Dendritic cell treated with granulocyte-macrophage colony-stimulating factor and Interleukin-4, amounts not matched to agents 40 ng/mL and 50 ng/mL, for 4 days (primary cell): ENCODE measurements at regions not wholly inside any gene's neighbourhood (a gene's known extent, or its start where the extent isn't known, plus 50 kb on each side); places are given as distances from the start of the nearest gene placed in this dataset.

Experiments
- H3K27ac Mint-ChIP-seq: one replicate; pipeline ENCODE4 v1.8.0; 2022; ENCODE audit warnings: mild to moderate bottlenecking, mixed read lengths
- H3K27me3 Mint-ChIP-seq: one replicate; pipeline ENCODE4 v1.8.0; 2022; ENCODE audit warnings: mild to moderate bottlenecking, mixed read lengths
- H3K36me3 Mint-ChIP-seq: one replicate; pipeline ENCODE4 v1.8.0; 2022; ENCODE audit warnings: low read depth, mixed read lengths
- H3K4me1 Mint-ChIP-seq: one replicate; pipeline ENCODE4 v1.8.0; 2022; ENCODE audit warnings: low read depth, mixed read lengths
- H3K4me3 Mint-ChIP-seq: one replicate; pipeline ENCODE4 v1.8.0; 2022; ENCODE audit warnings: mild to moderate bottlenecking, moderate library complexity, mixed read lengths
- H3K9me3 Mint-ChIP-seq: one replicate; pipeline ENCODE4 v1.8.0; 2022; ENCODE audit warnings: mixed read lengths
- intact Hi-C: fragments of 100-400 bp; cut with micrococcal nuclease; formaldehyde crosslinking; loops from one replicate; pipeline ENCODE4 v1.15.0; 2022

DNA sequence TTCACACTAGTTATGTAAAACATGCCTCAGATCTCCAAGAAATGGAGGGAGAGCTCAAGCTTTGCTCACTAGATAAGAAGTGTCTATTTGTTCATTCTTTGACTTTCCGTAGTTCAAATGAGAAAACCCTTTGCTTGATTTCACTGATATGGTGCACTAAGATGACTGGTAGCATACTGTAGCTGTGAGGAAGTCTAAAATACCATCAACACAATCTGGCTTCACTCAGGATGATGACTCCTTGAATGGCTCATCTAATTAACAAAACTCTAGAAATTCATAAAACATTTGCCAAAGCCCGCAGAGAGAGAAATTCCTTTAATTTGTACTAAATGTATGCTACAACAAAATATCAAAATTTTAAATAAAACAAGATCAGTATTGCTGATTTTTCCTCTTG, 152.8 kb upstream of the STK17B start:
- no peak overlapping the region for H3K4me3 Mint-ChIP-seq
- no peaks in the 10 kb centered on the region for H3K9me3 Mint-ChIP-seq
- no peaks in the 10 kb centered on the region for H3K4me1 Mint-ChIP-seq
- H3K27ac Mint-ChIP-seq = no peak overlapping the region
- H3K27me3 Mint-ChIP-seq = no peaks in the 10 kb centered on the region
- H3K36me3 Mint-ChIP-seq = no peaks in the 10 kb centered on the region
- intact Hi-C loops = no loop called here

DNA sequence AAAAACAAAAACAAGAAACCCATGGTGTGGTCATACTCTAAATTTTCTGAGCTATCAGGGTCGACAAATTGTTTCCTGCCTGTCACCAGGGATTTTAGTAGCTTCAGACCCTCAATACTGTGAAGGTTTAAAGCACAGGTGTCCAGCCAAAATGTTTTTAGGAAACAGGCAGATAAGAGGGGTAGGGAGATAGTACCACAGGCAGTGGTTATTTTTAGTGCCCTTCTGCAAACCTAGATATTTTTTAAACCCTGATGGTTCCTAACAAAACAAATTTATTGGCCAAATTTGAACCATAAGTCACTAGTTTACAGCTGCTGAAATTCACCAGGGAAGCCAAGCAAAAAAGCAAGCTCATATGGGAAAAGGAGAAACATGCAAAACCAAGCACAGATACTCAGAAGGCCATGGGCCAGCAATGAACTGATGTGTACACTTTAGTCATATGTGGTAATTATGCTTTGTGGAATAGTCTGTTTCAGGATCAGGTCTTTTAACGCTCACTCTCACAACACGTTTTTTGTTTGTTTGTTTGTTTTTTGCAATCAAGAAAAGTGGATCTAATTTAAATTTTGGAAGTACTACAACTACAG, 156.8 kb upstream of the STK17B start:
- Mint-ChIP-seq H3K4me3 (no peak overlapping the region), H3K27ac (no peak overlapping the region), H3K4me1 (peaks cover 11% of the 10 kb centered on the region), H3K36me3 (no peaks in the 10 kb centered on the region), H3K9me3 (no peaks in the 10 kb centered on the region), H3K27me3 (no peaks in the 10 kb centered on the region)
- intact Hi-C loops = no loop called here

DNA sequence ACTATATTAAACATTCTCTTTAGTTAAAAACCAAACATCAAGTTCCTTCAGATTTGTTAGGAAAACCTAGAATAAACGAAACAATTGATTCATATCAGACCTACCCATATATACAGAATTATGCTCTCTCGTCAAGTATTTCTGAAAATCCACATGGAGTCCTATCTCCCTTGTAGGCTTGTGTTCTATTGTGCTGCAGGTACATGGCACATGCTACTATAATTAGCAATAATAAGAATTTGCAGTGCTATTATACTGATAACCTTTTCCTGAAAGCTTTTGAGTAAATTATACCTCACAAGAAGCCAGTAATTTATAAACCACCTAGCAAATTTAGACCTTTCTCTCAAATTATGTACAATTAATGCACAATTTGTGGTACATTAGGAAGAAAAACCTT, 158.6 kb upstream of the STK17B start:
- H3K36me3 Mint-ChIP-seq = no peaks in the 10 kb centered on the region

DNA sequence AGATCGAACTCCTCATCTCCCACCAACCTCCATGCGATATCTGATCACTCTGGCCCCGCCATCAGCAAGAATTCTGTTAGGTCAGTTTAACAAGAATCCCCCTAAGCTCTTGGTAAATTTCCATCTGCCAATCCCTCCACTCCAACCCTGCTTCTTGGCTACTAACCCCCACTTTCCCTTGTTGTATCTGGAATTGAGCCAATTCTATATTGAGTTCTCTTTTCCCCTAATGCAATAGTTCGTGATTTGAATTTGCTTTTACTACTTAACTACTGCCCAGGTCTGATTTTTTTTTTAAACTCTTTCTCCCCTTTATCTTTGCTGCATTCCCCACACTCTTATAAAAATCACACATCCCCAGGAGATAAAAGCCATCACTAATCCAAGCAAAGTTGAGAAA, 159.3 kb upstream of the STK17B start:
- H3K4me1 Mint-ChIP-seq = peaks cover 11% of the 10 kb centered on the region
- H3K27me3 Mint-ChIP-seq = no peaks in the 10 kb centered on the region
- no peaks in the 10 kb centered on the region for H3K36me3 Mint-ChIP-seq
- no peak overlapping the region for H3K4me3 Mint-ChIP-seq
- H3K27ac Mint-ChIP-seq = no peak overlapping the region
- intact Hi-C loops = no loop called here
- no peaks in the 10 kb centered on the region for H3K9me3 Mint-ChIP-seq

More for the DNA sequence above, 158.6 kb upstream of the STK17B start:
- no peaks in the 10 kb centered on the region for H3K9me3 Mint-ChIP-seq
- no peaks in the 10 kb centered on the region for H3K27me3 Mint-ChIP-seq
- no peak overlapping the region for H3K4me3 Mint-ChIP-seq
- intact Hi-C loops = no loop called here
- peaks cover 11% of the 10 kb centered on the region for H3K4me1 Mint-ChIP-seq
- no peak overlapping the region for H3K27ac Mint-ChIP-seq

DNA sequence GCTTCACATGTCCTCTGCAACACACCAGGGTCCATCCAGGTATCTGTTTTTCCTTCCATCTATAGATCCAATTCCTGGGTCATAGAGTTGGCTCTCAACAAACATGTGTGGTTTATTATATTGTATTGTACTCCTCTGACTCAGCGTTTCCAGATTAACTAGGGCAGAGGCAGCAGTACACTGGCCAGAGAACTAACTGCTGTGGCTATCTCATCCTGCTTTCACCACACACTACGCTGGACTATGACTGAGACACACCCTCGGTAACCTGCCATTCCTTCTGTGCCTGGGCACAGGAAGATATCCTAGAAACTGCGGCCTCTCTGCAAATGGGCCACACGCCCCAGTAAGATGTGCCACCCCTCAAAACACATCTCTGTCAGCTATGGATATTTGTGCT, 159.8 kb upstream of the STK17B start:
- intact Hi-C loops = no loop called here
- H3K4me3 Mint-ChIP-seq = no peak overlapping the region
- H3K36me3 Mint-ChIP-seq = no peaks in the 10 kb centered on the region
- no peaks in the 10 kb centered on the region for H3K9me3 Mint-ChIP-seq
- H3K4me1 Mint-ChIP-seq = peaks cover 11% of the 10 kb centered on the region
- H3K27ac Mint-ChIP-seq = no peak overlapping the region
- H3K27me3 Mint-ChIP-seq = no peaks in the 10 kb centered on the region

DNA sequence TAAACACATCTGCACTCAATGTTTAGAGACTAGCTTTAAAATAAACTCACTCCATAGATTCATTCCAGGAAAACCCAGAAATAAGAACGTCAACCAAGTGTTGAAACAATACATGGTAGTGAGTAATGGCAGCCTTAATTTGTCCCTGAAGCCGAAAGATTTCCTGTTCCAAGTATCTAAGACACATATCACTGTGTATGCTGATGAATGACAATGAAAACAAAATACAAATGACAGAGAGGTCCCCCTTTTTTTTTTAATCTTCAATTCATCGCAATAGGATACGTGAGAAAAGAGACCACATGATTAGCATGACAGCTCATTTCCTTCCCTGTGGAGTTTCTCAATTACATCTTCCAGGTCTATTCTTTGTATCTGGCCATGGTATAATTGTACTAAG, 160.5 kb upstream of the STK17B start:
- intact Hi-C loops = no loop called here
- Mint-ChIP-seq H3K27ac (no peak overlapping the region), H3K4me3 (no peak overlapping the region)

DNA sequence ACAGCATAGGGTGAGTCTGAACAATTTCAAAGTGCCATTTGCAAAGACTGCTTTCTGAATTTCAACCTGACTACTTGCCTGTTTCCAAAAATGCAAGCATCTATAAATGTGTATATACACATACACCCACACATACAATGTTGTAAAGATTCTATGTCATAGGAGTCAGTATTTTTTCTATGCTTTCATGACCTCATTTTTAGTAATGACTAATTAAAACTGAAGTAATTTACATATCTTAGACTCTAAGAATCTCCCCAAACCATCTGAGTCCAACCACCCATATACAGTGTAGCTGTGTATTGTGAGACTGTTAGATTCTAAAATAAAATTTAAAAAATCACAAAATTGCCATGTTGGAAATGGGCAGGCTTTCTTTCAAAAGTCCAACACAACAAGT, 162.0 kb upstream of the STK17B start:
- Mint-ChIP-seq H3K4me3 (no peak overlapping the region), H3K27me3 (no peaks in the 10 kb centered on the region), H3K9me3 (no peaks in the 10 kb centered on the region), H3K4me1 (peaks cover 11% of the 10 kb centered on the region), H3K27ac (no peak overlapping the region), H3K36me3 (no peaks in the 10 kb centered on the region)
- intact Hi-C loops = no loop called here

More for the DNA sequence above, 160.5 kb upstream of the STK17B start:
- H3K9me3 Mint-ChIP-seq = no peaks in the 10 kb centered on the region
- H3K36me3 Mint-ChIP-seq = no peaks in the 10 kb centered on the region
- H3K4me1 Mint-ChIP-seq = peaks cover 11% of the 10 kb centered on the region
- H3K27me3 Mint-ChIP-seq = no peaks in the 10 kb centered on the region

DNA sequence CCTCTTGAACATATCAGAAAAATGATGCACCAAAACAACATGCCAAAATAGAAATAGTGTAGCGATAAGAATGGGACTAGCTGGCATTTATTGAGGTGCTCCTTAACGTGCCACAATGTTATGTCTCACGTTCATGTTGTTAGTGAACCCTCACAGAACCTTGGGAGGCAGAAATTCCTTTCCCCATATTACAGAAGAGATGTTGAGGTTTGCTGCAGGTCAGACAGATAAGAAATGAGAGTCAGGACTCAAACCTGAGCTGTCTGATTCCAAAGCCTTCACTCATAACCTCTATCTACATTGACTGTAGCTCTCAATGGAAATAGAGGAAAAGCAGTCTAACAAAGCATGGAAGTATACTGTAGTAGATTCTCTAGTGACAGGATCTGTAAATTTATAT, 163.3 kb upstream of the STK17B start:
- no peak overlapping the region for H3K4me3 Mint-ChIP-seq
- no peaks in the 10 kb centered on the region for H3K36me3 Mint-ChIP-seq
- H3K9me3 Mint-ChIP-seq = no peaks in the 10 kb centered on the region
- intact Hi-C loops = no loop called here
- peaks cover 11% of the 10 kb centered on the region for H3K4me1 Mint-ChIP-seq
- H3K27ac Mint-ChIP-seq = no peak overlapping the region
- no peaks in the 10 kb centered on the region for H3K27me3 Mint-ChIP-seq

DNA sequence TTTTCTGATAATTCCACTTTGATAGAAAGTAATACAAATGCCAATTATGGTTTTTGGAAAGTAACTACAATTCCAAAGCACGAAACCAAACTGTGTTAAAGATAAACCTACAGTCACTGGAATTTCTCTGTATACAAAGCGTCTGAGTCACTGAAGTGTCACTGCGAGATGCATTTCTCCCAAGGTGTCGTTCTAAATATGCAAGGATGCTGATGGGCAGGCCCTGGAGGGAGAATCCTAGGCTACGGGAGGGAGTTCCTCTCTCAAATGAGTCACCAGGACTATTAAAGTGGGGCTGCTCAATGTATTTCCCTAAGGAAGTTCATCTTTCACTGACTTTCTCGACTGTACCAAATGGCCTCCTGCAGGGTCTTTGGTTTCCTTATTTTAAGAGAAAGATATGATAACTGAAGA, 163.8 kb upstream of the STK17B start:
- Mint-ChIP-seq H3K4me3 (no peak overlapping the region), H3K27me3 (no peaks in the 10 kb centered on the region), H3K4me1 (peaks cover 11% of the 10 kb centered on the region), H3K36me3 (no peaks in the 10 kb centered on the region), H3K9me3 (no peaks in the 10 kb centered on the region), H3K27ac (no peak overlapping the region)
- intact Hi-C loops = no loop called here

DNA sequence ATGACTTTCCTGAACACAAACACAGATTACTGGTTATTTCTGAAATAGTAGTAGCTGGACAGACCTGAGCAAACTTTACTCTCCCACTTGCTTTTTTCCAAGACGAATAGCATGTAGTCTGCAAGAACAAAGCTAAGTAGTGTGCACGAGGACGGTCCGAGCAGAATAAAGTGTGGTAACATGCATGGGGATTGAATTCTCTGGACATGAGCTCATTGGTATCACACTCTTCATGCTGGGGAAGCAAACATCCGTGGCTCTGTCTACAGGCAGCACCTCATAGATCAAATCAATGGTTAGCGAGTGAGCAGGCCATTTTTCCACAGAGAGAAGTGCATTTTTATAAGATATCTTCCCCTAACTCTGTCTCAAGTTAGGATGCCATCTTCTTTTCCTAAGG, 164.8 kb upstream of the STK17B start:
- Mint-ChIP-seq H3K27me3 (no peaks in the 10 kb centered on the region), H3K36me3 (no peaks in the 10 kb centered on the region), H3K9me3 (no peaks in the 10 kb centered on the region), H3K4me3 (no peak overlapping the region), H3K4me1 (peaks cover 6% of the 10 kb centered on the region), H3K27ac (no peak overlapping the region)
- intact Hi-C loops = loop anchor here (2.0 kb wide), 1 partner anchor 37 kb away; no protein-coding TSS in a partner anchor

DNA sequence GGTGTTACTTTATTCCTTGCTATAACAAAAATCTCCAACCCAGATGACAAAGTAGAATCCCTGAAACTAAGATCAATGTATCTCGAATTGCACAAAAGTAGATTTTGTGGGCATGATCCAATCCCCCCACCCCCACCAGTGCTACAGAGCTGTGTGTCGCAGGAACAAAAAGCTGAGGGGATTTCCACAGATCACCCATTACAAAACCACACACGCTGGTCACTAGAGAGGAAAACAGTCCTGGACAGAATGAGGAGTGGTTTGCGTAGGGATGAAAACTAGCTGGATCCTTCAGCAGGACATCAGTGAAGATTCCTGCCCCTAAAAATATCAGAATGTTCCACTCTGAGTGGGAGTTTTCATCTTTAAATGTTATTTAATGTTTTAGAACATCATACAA, 165.3 kb upstream of the STK17B start:
- Mint-ChIP-seq H3K4me3 (no peak overlapping the region), H3K9me3 (no peaks in the 10 kb centered on the region), H3K27me3 (no peaks in the 10 kb centered on the region), H3K27ac (no peak overlapping the region), H3K4me1 (peaks cover 6% of the 10 kb centered on the region), H3K36me3 (no peaks in the 10 kb centered on the region)
- intact Hi-C loops = loop anchor here (1.0 to 2.0 kb wide), 3 partner anchors 38 to 258 kb away; no protein-coding TSS in a partner anchor

DNA sequence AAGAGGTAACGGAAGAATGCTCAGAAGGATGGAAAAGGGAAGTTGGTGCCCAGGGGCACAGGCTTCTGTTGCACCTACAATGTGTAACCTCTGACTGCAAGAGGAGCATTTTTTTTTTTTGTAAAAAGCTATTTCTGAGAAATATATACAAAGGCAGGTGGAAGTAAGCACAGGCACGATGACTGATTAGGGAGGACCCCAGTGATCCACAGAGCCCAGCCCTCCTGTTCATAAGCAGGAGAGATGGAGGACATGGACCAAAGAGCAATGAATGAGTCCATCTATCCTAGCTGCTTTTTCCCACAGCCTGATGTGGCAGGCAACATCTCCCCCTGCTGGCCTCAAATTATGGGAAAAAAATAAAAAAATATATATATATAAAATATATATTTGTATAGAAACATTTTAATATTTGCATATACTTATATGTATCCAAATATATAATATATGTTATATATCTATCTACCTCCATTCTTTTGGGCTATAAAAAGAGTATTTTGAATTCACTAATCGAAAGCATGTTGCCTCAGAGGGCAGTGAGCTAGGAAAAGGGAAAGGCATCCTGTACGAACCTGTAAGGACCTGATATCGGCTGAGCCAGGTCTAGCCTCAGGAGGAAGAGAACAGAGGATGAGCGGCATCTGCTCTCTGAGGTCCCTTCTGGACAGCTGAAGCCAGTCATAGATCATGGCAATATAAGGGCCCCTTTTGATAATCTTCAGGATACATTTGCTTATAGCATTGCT, 166.0 kb upstream of the STK17B start:
- Mint-ChIP-seq H3K4me1 (peaks cover 6% of the 10 kb centered on the region), H3K9me3 (no peaks in the 10 kb centered on the region), H3K4me3 (no peak overlapping the region), H3K27ac (no peak overlapping the region), H3K27me3 (no peaks in the 10 kb centered on the region), H3K36me3 (no peaks in the 10 kb centered on the region)
- intact Hi-C loops = loop anchor here (1.0 to 2.0 kb wide), 3 partner anchors 39 to 259 kb away; no protein-coding TSS in a partner anchor

DNA sequence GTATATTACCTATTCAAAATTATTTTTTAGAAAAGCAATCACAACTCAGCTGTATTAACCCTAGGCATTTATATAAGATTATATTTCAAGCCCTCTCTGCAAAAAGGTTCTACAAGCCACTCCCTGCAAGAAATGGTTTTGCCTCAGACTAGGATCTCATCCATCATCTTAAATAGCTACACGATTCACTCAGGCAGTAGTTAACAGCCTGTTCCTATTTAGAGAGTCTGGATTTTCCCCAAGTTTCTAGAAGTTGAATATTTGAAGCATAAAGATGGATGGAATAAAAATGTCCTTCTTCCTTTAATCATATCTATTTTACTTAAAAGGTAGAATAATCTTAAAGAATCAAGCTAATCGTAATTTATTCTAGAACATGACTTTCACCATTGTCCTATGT, 167.1 kb upstream of the STK17B start:
- intact Hi-C loops = no loop called here
- H3K4me1 Mint-ChIP-seq = peaks cover 6% of the 10 kb centered on the region
- H3K9me3 Mint-ChIP-seq = no peaks in the 10 kb centered on the region
- no peak overlapping the region for H3K27ac Mint-ChIP-seq
- no peaks in the 10 kb centered on the region for H3K36me3 Mint-ChIP-seq
- no peaks in the 10 kb centered on the region for H3K27me3 Mint-ChIP-seq
- no peak overlapping the region for H3K4me3 Mint-ChIP-seq

DNA sequence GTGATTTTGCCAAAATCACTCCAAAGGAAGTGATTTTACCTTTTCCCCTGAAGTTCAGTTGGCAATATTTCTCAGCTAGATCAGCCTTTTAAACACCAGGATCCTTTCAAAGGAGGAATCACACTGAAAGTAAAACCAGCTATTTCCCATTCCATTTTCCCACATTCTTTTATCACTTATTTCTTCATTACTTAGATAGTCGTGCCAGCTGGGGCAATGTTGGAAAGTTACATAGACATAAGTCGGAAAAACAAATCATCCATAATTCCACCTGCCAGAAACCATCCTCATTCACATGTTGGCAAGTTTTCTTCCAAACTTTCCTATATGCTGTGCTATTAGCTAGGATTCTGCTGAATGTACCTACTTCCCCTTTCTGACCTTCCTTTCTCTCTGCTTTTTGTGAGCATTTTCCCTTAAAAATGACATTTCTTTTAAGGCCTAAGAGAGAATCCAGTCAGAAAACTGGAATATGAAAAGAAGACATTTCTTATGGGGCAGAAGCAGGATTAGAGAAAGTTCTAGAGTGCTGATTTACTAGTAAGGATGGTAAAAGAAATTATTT, 170.0 kb upstream of the STK17B start:
- Mint-ChIP-seq H3K4me1 (peaks cover 6% of the 10 kb centered on the region), H3K4me3 (no peak overlapping the region), H3K9me3 (no peaks in the 10 kb centered on the region), H3K27me3 (no peaks in the 10 kb centered on the region), H3K27ac (no peak overlapping the region), H3K36me3 (no peaks in the 10 kb centered on the region)
- intact Hi-C loops = no loop called here
